Erythroblast (primary cell): ENCODE measurements at regions not wholly inside any gene's neighbourhood (a gene's known extent, or its start where the extent isn't known, plus 50 kb on each side); places are given as distances from the start of the nearest gene placed in this dataset.

Experiments
- GATA1 ChIP-seq: IDR thresholded peaks from 2 replicates; pipeline ENCODE4 v1.6.1; 2011; ENCODE audit warnings: low read depth, mild to moderate bottlenecking, control low read depth, low read length, moderate library complexity
- POLR2A ChIP-seq: IDR thresholded peaks from 2 replicates; pipeline ENCODE4 v1.6.1; 2011; ENCODE audit warnings: mild to moderate bottlenecking, low read length

- TF ChIP-seq POLR2A: no peak
- no peak for TF ChIP-seq GATA1
Measured at GRCh38 chr1:232170909-232171308, 459.0 kb downstream of the SIPA1L2 start.
